Endothelial cell of umbilical vein (primary cell): ENCODE measurements at regions not wholly inside any gene's neighbourhood (a gene's known extent, or its start where the extent isn't known, plus 50 kb on each side); places are given as distances from the start of the nearest gene placed in this dataset.

Source experiments
- BruUV-seq: library from RNA; stranded (reverse); fragments of 400-500 nt; replicated peaks from 2 replicates; lab custom pipeline; 2021; lab: Mats Ljungman, UMichigan
- CTCF ChIA-PET: fragments of 300-600, 350-600 bp; sonication (Branson Sonifier 250); formaldehyde crosslinking; loops from one replicate; lab custom pipeline; 2021; ENCODE audit warnings: antibody characterized with exemption, inconsistent platforms; lab: Charles Lee
- POLR2A ChIA-PET: fragments of 300-600, 350-600 bp; sonication (Branson Sonifier 250); formaldehyde crosslinking; loops from one replicate; lab custom pipeline; 2021; ENCODE audit warnings: antibody characterized with exemption, inconsistent platforms; lab: Charles Lee
- DNase-seq: peaks from one replicate; pipeline ENCODE4 v3.0.0-alpha.2; 2011; ENCODE audit warnings: low read depth, low spot score
- FAIRE-seq: peaks from 2 replicates; lab custom pipeline; 2011; peaks lifted over from hg19 to GRCh38; lab: Jason Lieb, UNC
- H2AFZ ChIP-seq: 2 replicates; pipeline ENCODE4 v1.6.0; 2012; ENCODE audit warnings: low read depth, low read length, control low read depth, inconsistent platforms
- H3K27ac ChIP-seq: 2 replicates; pipeline ENCODE4 v1.5.1; 2011; ENCODE audit warnings: low read depth, mild to moderate bottlenecking, control low read depth, low read length, moderate library complexity; ENCODE audit not compliant: insufficient read depth
- H3K27me3 ChIP-seq, 2 experiments: 2 replicates each; pipeline versions ENCODE4 v1.6.0 to v1.6.1; 2011; ENCODE audit warnings: low read length in 2 of 2, mixed read lengths in 1 of 2; ENCODE audit not compliant: control insufficient read depth in 2 of 2, insufficient read depth in 2 of 2
- H3K36me3 ChIP-seq, 2 experiments: 2 replicates in 1 of 2; 3 replicates in 1 of 2; pipeline ENCODE4 v1.5.1; 2011; ENCODE audit warnings: low read length in 2 of 2, mild to moderate bottlenecking in 1 of 2, moderate library complexity in 1 of 2; ENCODE audit not compliant: control insufficient read depth in 2 of 2, insufficient read depth in 2 of 2; ENCODE audit errors: extremely low read depth in 1 of 2
- H3K4me1 ChIP-seq: 3 replicates; pipeline ENCODE4 v1.5.1; 2011; ENCODE audit warnings: mild to moderate bottlenecking, low read length; ENCODE audit not compliant: control insufficient read depth, insufficient read depth; ENCODE audit errors: extremely low read depth
- H3K4me2 ChIP-seq: 2 replicates; pipeline ENCODE4 v1.6.1; 2011; ENCODE audit warnings: low read length, control low read depth, mixed read lengths; ENCODE audit not compliant: insufficient read depth
- H3K4me3 ChIP-seq, 3 experiments: fragments of 200-600 bp in 1 of 3; sonication (generic), shearing (Covaris generic) in 1 of 3; replicated peaks in 1 of 3; 2 replicates each; pipeline ENCODE4 v1.5.1; 2011 to 2016; ENCODE audit warnings: control low read depth in 3 of 3, low read length in 3 of 3, mild to moderate bottlenecking in 2 of 3, inconsistent platforms in 1 of 3, low read depth in 1 of 3, moderate library complexity in 1 of 3; ENCODE audit not compliant: insufficient read depth in 1 of 3
- H3K79me2 ChIP-seq: 2 replicates; pipeline ENCODE4 v1.6.0; 2012; ENCODE audit warnings: low read length, inconsistent platforms; ENCODE audit not compliant: control insufficient read depth, insufficient read depth
- H3K9ac ChIP-seq: replicated peaks from 2 replicates; pipeline ENCODE3; 2011; ENCODE audit warnings: low read length, control low read depth; ENCODE audit not compliant: insufficient read depth; ENCODE audit errors: extremely low read depth
- H3K9me1 ChIP-seq: replicated peaks from 3 replicates; pipeline ENCODE4 v1.6.0; 2011; ENCODE audit warnings: mild to moderate bottlenecking, low read length; ENCODE audit not compliant: control insufficient read depth, insufficient read depth; ENCODE audit errors: extremely low read depth
- H3K9me3 ChIP-seq: replicated peaks from 2 replicates; pipeline ENCODE4 v1.5.1; 2012; ENCODE audit warnings: low read length, inconsistent platforms; ENCODE audit not compliant: control insufficient read depth, insufficient read depth
- H4K20me1 ChIP-seq: replicated peaks from 2 replicates; pipeline ENCODE3; 2011; ENCODE audit warnings: mild to moderate bottlenecking, low read length; ENCODE audit not compliant: control insufficient read depth, insufficient read depth; ENCODE audit errors: extremely low read depth
- CTCF ChIP-seq, 2 donors: IDR thresholded peaks; 1 replicate in 1 of 2; 2 replicates in 1 of 2; pipeline ENCODE4 v1.5.1; 2011; ENCODE audit warnings: low read length in 2 of 2, mild to moderate bottlenecking in 2 of 2, moderate library complexity in 2 of 2, control low read depth in 1 of 2, inconsistent platforms in 1 of 2, low read depth in 1 of 2; ENCODE audit not compliant: insufficient read depth in 1 of 2; ENCODE audit errors: extremely low read depth in 1 of 2
- EZH2 ChIP-seq: IDR thresholded peaks from 2 replicates; pipeline ENCODE4 v1.6.1; 2012; ENCODE audit warnings: borderline replicate concordance, low read depth, mild to moderate bottlenecking, moderate library complexity, low read length, inconsistent platforms; ENCODE audit not compliant: severe bottlenecking
- FOS ChIP-seq: IDR thresholded peaks from 2 replicates; pipeline ENCODE4 v1.6.1; 2011; ENCODE audit warnings: mild to moderate bottlenecking, low read length, moderate library complexity, borderline replicate concordance; ENCODE audit not compliant: insufficient read depth
- GATA2 ChIP-seq: IDR thresholded peaks from 2 replicates; pipeline ENCODE4 v1.7.0; 2011; ENCODE audit warnings: low read depth, mild to moderate bottlenecking, moderate library complexity, mixed read lengths, low read length; ENCODE audit not compliant: insufficient read length, insufficient read depth
- JUN ChIP-seq: IDR thresholded peaks from 2 replicates; pipeline ENCODE4 v1.6.1; 2011; ENCODE audit warnings: borderline replicate concordance, low read depth; ENCODE audit not compliant: insufficient read length, insufficient read depth
- MAX ChIP-seq: IDR thresholded peaks from 2 replicates; pipeline ENCODE4 v1.6.1; 2011; ENCODE audit not compliant: insufficient read depth, insufficient read length
- MYC ChIP-seq: IDR thresholded peaks from one replicate; pipeline ENCODE4 v1.6.1; 2011; ENCODE audit warnings: mild to moderate bottlenecking, low read depth, low read length
- POLR2A ChIP-seq: IDR thresholded peaks from 2 replicates; pipeline ENCODE4 v1.6.1; 2012; ENCODE audit warnings: low read depth, mild to moderate bottlenecking, control low read depth, low read length
- POLR2AphosphoS5 ChIP-seq: IDR thresholded peaks from 2 replicates; pipeline ENCODE4 v1.6.1; 2012; ENCODE audit warnings: low read depth, mild to moderate bottlenecking, control low read depth, low read length, moderate library complexity; ENCODE audit not compliant: insufficient read depth
- dilution Hi-C: fragments of 300-500 bp; cut with MboI; formaldehyde crosslinking; loops from one replicate; pipeline ENCODE4 v1.15.0; 2019; ENCODE audit warnings: low sequenced_read_pairs; ENCODE audit not compliant: extremely low pct_ligation_motif_present
- intact Hi-C: fragments of 100-400 bp; cut with micrococcal nuclease; formaldehyde crosslinking; loops from one replicate; pipeline ENCODE4 v1.10.0; 2022

DNA sequence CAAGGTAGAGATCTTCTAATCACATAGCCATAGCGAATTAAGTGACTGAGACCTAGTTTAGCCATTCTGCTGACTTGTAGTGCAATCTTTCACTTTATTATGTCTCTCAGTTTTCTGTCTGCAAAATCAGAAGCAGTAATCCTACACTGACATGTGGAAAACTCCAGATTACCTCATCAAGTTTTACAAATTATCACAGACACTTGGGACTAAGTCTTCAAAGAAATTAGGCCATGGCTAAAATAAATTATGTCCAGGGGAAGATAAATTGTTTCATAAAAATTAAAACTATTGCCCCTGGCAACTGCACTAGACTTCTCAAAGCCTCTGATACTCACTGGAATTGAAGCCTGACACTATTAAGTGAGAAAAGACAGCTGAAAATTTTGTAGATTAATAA, 129.9 kb upstream of the RGMB start:
- no peaks in the 10 kb centered on the region for H3K9me1 ChIP-seq
- no peak for TF ChIP-seq POLR2AphosphoS5
- TF ChIP-seq MAX, result no peak
- TF ChIP-seq FOS, result no peak
- no peak for TF ChIP-seq CTCF (IDR thresholded peaks at IDR 0.05; ENCODE audit: extremely low read depth in 1 of 2, insufficient read depth in 1 of 2, low read depth in 1 of 2, low read length in 2 of 2)
- TF ChIP-seq POLR2A, result no peak
- no peak for TF ChIP-seq EZH2
- no peak for TF ChIP-seq JUN
- TF ChIP-seq MYC, result no peak
- TF ChIP-seq GATA2, result no peak
- no peak overlapping the region for H3K9ac ChIP-seq
- H3K36me3 ChIP-seq, result no peaks in the 10 kb centered on the region
- no peaks in the 10 kb centered on the region for H3K9me3 ChIP-seq
- intact Hi-C loops, result no loop called here
- dilution Hi-C loops, result no loop called here
- H3K4me2 ChIP-seq, result no peak overlapping the region
- H2AFZ ChIP-seq, result no peak overlapping the region
- H4K20me1 ChIP-seq, result no peaks in the 10 kb centered on the region
- BruUV-seq, result no TSS peak
- H3K4me3 ChIP-seq, result no peak overlapping the region
- no peak for FAIRE-seq
- POLR2A ChIA-PET, result no interaction called here
- CTCF ChIA-PET, result interaction anchor here (0.9 kb wide), 1 partner anchor 124 kb away, joined by 3 read pairs; no protein-coding TSS in a partner anchor
- no peaks in the 10 kb centered on the region for H3K4me1 ChIP-seq
- no peak overlapping the region for H3K27ac ChIP-seq
- no peaks in the 10 kb centered on the region for H3K79me2 ChIP-seq
- DNase-seq, result no peak
- H3K27me3 ChIP-seq, result no peaks in the 10 kb centered on the region
